ENCODE measurements at regions not wholly inside any gene's neighbourhood (a gene's known extent, or its start where the extent isn't known, plus 50 kb on each side); places are given as distances from the start of the nearest gene placed in this dataset.

DNA sequence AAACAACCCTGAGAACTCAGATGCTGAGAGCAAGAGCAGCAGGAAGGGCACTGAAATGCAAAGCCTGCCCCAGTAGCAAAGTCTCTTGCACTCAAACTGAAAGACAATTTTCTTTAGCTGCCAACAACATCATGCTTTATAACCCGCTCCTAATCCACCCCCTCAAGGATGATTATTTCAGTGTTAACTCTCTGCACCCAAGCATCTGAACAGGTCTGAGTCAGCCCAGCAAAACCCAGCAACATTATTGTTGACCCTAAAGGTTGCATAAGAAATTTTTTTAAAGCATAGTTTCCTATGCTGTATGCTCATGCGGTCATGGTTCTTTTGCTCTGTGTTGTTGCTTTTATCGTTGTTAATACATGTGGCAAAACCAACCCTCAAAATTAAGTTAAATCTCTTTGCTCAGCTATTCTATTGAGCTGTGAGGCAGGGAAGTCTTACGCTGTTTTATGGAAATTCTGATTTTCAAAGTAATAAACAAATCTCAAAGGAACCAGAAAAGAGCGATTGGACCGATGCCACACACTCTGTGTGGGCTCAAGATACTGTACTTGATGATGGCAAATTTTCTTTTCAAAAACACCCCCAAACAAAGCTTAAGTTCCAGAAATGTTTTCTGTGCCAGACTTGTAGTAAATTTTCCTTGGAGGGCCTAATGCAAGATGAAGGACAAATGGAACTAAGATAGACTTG, 440.6 kb upstream of the MPDZ start:
- no peak for TF ChIP-seq CTCF (IDR thresholded peaks at IDR 0.05)
- no peak for TF ChIP-seq POLR2A (IDR thresholded peaks at IDR 0.05)
- TF ChIP-seq POLR2AphosphoS5 (IDR thresholded peaks at IDR 0.05), result no peak
